Head of caudate nucleus (tissue), 42 donors: ENCODE measurements at regions not wholly inside any gene's neighbourhood (a gene's known extent, or its start where the extent isn't known, plus 50 kb on each side); places are given as distances from the start of the nearest gene placed in this dataset.
A peak's percentile ranks its signal among the peaks of the same experiment; 100 is the strongest.

Experiments
- DNase-seq, 42 donors: peaks; one replicate each; pipeline versions ENCODE4 v3.0.0 to v3.0.0-alpha.2; 2020 to 2021; ENCODE audit warnings: mixed read lengths in 7 of 42
- intact Hi-C: fragments of 100-400 bp; cut with DNase I; formaldehyde crosslinking; loops from one replicate; pipeline ENCODE4 v1.15.0; 2022

- intact Hi-C loops = no loop called here
- DNase-seq = no peak
Measured at GRCh38 chr7:148472406-148472805, 118.2 kb upstream of the C7orf33 start.

DNA sequence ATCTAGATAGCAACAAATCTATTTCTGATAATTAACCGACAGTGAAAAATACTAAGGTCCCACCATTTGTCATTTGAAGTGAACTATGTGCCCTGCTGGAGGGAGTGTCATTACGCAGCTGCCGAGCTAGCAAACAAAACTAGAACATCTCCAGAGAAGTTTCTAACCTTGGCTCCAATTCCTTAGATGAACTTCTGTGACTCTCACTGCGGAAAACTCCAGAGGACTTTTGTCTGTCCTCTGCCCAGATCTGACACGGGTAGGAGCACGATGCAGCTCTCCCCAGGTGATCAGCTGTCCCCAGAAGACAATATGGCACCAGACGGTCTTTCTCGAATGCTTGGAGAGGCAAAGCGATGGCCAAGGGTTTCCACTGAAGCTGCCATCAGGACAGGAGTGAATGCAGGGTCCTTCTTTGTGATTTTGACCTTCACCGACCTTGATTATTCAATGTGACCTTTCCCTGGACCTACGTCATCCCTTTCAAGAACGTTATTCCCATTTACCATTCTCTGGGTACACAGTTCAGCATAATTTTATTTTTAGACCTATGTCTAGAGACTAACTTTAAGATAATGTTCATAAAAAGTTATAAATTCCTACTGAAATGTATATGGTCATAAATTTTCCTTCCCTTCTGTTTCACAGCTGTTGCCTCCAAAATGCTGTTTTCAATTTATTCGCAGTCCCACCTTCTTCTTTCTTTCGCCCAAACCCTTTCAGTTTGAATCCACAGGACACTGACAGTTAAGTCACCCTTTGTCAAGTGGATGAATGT lies 116.7 kb upstream of the C7orf33 start:
- intact Hi-C loops = no loop called here
- no peak for DNase-seq

GRCh38 chr7:148474481-148475025 lies 116.0 kb upstream of the C7orf33 start:
- intact Hi-C loops = no loop called here

GRCh38 chr7:148478551-148478950 lies 112.0 kb upstream of the C7orf33 start:
- intact Hi-C loops = no loop called here
- DNase-seq = no peak

More at GRCh38 chr7:148474481-148475025, 116.0 kb upstream of the C7orf33 start:
- no peak for DNase-seq

- intact Hi-C loops = loop anchor here (5.0 kb wide), 1 partner anchor 213 kb away; no protein-coding TSS in a partner anchor
- DNase-seq = peak in 1 of 42 donors; percentile 17
Measured at GRCh38 chr7:148480479-148481146, 110.0 kb upstream of the C7orf33 start.

GRCh38 chr7:148481147-148481526 lies 109.4 kb upstream of the C7orf33 start:
- DNase-seq = no peak
- intact Hi-C loops = loop anchor here (5.0 kb wide), 1 partner anchor 214 kb away; no protein-coding TSS in a partner anchor

DNA sequence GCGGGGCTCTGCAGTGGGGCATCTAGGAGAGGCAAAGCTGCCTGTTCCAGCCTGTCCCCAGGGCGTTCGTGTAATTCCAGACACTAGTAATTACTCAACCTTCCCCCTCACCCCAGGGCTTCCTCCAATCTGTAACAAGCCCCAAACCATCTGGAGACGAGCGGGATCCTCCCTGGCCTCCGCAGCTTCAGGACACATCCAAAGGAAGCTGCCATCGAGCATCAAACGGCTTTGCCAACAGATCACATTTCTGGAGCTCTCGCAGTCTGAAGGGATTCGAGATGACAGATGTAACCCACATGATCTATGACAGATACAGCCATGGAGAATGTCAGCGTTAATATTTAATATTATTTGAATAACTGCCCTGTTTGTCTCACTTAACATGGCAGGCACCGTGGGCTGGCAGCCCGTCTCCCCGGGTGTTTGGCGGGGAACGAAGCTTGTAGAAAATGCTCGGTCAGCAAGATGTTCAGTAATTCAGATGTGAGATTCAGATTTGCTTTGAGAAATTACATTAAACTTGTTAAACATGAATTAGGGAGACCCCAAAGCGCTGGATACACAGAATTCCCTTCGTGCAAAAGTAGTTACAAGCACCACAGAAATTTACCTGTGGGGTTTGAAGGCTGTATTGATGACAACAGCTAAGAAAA lies 108.5 kb upstream of the C7orf33 start:
- intact Hi-C loops = loop anchor here (5.0 kb wide), 1 partner anchor 215 kb away; no protein-coding TSS in a partner anchor
- no peak for DNase-seq

DNA sequence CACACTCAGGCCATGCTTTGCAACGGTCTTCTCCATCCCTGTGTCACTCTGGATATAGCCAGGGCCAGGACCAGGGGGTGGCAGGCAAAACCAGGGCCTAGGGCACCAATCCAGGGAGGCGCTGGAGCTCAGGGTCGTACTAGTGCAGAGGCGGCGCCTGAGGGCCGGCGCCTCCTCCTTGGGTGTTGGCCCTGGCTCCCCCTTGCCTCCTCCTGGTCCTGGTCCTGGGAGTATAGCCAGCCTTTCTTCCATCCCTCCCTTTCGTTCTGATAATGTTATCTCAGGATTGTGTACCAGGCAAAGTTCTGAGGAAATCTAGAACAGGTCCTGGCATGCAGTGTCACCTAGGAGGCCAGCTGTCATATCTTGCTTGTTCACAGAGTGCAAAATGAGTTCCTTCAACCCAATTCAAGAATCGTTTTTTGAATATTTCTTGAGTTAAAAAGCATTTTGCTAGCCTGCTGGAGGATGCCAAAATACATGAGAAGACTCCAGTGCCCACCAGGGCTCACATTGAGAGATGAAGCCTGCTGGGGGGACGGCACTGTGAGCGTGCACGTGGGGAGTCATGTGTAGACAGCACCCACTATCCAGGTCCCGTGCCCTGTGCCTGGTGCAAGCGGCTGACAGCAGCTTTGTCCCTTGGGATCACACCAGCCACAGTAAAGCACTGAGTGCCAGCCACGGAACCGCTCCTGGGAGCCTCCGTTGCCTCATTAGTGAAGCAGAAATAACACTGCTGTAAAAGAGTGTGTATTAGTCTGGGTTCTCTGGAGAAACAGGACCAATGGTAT lies 106.9 kb upstream of the C7orf33 start:
- no peak for DNase-seq
- intact Hi-C loops = loop anchor here (5.0 kb wide), 1 partner anchor 216 kb away; no protein-coding TSS in a partner anchor

DNA sequence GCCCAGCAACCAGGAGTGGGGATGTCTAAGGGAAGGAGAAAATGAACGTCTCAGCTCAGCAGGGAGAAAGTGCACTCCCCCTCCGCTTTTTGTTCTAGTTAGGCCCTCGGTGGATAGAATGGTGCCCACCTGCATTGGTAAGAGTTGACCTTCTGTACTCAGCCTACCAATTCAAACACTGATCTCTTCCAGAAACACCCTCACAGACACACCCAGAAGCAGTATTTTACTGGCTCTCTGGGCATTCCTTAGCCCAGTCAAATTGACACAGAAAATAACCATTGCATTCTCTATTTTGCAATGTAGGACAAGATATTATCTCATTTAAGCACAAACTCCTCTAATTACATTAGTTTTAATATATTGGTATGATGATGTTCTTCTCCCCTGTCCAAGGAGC lies 106.1 kb upstream of the C7orf33 start:
- DNase-seq = no peak
- intact Hi-C loops = loop anchor here (5.0 kb wide), 1 partner anchor 217 kb away; no protein-coding TSS in a partner anchor

GRCh38 chr7:148485618-148486017 lies 104.9 kb upstream of the C7orf33 start:
- no peak for DNase-seq
- intact Hi-C loops = no loop called here

- no peak for DNase-seq
- intact Hi-C loops = no loop called here
Measured at GRCh38 chr7:148486937-148487336, 103.6 kb upstream of the C7orf33 start.

GRCh38 chr7:148487912-148488311 lies 102.7 kb upstream of the C7orf33 start:
- intact Hi-C loops = no loop called here
- DNase-seq = no peak

DNA sequence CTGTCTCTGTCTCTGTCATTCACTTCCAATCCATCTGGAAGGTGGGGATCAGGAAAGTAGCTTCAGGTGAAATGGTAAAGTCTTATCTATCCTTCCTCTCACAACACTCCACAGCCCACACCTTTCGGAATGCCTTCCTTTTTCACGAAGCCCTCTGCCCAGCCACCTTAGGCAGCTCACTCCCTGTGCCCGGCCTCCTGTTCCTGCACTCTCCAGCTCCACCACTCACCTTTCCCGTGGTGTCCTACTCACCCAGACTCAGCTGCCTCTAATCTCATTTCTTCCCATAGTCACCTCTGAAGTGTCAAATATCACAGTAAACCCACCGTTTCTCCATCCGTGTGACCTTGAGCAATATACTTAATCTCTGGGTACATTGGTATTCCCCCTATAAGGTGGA lies 100.9 kb upstream of the C7orf33 start:
- no peak for DNase-seq
- intact Hi-C loops = no loop called here

DNA sequence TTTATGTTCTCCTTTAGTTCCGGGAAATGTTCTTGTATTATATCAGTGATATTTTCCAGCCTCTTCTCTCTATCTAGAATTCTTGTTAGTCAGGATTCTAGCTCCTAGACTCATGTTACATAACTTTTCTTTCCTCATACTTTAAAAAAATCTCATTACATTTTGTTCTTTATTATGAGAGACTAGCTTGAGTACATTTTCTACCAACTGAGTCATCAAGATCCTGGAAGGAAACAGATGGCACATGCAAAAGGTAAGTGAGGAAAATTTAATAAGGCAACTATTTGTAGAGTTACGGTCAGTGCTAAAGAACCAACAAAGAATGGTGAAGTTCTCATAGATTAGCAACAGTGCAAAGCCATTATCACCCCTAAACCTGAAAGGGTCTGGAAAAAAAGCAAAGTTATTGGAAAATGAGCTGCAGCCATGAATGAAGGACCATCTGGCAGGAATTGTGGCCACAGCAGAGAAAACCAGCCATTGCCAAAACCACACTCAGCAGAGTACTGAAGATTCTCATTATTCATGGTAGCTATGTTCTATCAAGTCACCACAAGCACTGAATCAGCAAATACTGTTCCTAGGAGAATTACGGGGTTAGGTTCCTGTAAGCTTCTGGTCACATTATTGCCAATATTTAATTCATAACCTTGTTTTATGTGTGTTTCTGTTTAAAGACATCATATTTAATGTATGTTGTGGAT lies 98.3 kb upstream of the C7orf33 start:
- intact Hi-C loops = no loop called here
- DNase-seq = no peak

- intact Hi-C loops = no loop called here
- no peak for DNase-seq
Measured at GRCh38 chr7:148495605-148496004, 95.0 kb upstream of the C7orf33 start.

- DNase-seq = no peak
- intact Hi-C loops = loop anchor here (5.0 kb wide), 1 partner anchor 461 kb away; no protein-coding TSS in a partner anchor
Measured at GRCh38 chr7:148500978-148501377, 89.6 kb upstream of the C7orf33 start.

DNA sequence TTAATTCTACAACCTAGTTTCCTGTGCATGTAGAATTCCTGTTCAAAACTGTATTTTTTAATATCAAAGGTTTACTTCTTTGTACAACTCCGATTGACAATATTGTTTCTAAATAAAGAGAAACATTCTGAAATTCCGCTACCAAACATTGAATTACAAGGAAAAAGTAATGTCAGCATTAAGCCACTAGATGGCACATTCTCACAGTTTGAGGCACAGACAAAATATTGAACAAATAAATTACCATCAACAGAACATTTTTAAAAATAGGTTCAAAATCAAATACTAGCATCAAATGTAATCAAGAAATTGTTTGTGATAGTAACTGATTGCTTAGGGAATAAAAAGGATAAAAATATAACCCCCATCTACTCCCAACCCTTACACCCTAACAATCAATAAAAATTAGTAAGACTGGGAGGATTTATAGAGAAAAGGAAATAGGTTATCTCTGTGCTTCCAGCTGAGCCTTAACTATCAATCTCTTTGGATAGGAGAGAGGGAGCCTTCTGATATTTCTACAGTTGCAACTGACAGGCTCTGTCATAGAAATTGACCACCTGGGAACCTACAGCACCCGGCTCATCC lies 86.6 kb upstream of the C7orf33 start:
- DNase-seq = peak in 2 of 42 donors; percentile 25 to 35
- intact Hi-C loops = loop anchor here (5.0 kb wide), 1 partner anchor 458 kb away; no protein-coding TSS in a partner anchor
